ENCODE measurements at regions not wholly inside any gene's neighbourhood (a gene's known extent, or its start where the extent isn't known, plus 50 kb on each side); places are given as distances from the start of the nearest gene placed in this dataset.
"Not testable (repeated sequence)": the region's sequence is repeated elsewhere in the genome, so short reads cannot be mapped to it uniquely, and the experiment has no call there.

DNA sequence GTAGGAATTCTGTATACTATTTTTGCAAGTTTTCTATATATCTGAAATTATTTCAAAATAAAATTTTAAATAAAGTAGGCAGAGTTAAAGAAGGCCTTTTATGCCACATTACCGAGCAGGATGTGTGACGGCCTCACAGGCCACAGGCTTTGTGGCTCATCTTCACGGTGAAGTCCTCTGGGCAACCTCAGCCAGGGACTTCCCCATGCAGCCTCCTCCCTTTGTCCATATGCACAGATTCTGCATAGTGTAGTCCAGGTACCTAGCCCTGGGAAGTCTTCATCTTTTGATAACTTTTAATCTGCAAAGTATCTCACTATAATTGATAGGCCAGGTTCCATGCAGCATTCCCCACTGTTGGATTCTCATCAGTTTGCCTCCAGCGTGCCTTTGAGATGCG lies 62.8 kb downstream of the ARHGAP11B start:
- not testable (repeated sequence) for DNase-seq

DNA sequence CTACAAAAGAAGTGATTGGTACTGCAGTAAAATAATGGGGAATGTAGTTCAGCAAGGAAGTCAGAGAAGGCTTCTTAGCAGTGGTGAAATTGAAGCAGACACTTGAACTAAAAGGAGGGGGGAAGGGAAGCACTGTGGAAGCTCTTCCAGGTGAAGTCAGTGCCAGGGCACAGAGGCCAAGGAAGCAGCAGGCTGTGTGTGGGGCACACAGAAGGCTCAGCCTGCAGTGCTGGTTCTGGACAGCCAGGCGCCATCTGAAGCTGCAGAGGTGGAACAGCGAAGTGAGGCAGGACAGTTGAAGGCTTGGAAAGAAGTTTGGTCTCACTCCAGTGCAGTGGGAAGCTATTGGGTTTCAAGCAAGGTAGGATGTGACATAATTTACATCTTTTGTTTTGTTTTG lies 64.2 kb downstream of the ARHGAP11B start:
- DNase-seq, result not testable (repeated sequence)

DNA sequence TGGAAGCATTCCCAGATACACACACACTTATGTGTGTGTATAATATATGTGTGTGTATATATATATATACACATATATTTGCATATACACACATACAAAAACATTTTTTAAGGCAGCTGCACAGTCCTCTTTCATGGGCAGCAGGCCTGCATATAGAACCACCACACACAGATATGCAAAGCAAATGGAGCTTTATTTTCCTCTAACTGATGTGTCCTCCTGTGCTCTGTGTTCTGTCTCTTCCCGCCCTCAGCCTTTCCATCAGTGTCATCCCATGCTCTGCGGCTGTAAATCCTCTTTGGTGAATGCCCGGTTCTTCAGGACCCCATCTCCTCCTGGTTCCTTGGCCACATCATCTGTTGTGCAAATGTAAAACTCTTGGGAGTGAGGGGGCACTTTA lies 69.9 kb downstream of the ARHGAP11B start:
- not testable (repeated sequence) for DNase-seq

DNA sequence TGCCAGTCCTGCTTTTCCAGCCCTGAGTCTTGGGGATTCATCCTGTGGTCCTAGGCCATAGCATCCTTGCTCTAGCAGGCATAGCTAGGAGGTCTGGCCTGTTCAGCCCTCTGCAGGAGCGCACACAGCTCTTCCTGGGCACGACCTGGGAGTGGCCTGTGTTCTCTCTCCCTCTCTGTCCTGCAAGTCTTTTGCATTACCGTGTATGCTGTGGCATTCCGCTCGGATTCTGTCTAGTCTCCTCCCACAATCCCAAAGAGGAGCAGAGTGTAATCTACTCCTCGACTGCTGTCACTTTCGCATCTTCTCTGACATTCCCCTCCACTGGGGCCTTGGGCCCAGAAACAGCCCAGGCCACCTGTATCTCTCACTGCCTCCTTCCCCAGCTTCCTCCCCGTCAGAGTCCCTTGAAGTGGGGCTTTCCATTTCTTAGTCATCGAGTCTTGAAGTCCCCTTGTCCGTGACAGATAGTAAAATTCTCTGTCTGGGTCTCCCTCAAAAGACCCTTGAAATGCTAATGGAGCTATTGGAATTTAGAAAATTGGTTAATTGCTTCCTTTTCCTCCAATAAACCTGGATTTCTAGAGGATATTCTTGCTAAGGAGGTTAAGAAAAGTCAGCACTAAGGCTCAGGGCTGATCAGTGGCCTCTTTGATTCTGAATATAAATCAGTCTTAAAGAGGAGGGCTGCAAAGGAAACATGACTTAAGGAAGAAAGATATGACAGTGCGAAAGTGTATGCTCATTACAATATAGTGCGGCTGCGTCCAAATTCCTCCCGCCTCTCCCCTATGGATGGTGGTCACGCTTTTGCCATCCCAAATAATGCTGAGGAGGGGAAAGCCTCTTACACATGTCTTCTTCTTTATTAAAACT lies 70.7 kb downstream of the ARHGAP11B start:
- not testable (repeated sequence) for DNase-seq

DNA sequence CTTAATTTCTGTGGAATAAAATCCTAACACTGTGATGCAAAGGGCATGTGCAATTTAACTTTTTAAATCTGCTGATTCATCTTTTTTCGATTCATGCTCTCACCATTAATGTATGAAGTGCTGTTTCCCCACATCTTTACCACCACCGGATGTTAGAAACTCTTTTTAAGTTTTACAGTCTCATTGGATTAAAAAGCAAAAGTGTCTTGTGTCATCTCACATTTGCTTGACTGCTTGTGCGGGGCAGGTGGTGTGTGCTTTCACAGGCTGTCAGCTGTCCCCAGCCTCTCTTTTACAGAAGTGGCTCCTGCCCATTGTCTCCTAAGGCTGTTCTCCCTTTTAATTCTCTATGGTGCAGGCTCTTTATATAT lies 71.4 kb downstream of the ARHGAP11B start:
- not testable (repeated sequence) for DNase-seq

DNA sequence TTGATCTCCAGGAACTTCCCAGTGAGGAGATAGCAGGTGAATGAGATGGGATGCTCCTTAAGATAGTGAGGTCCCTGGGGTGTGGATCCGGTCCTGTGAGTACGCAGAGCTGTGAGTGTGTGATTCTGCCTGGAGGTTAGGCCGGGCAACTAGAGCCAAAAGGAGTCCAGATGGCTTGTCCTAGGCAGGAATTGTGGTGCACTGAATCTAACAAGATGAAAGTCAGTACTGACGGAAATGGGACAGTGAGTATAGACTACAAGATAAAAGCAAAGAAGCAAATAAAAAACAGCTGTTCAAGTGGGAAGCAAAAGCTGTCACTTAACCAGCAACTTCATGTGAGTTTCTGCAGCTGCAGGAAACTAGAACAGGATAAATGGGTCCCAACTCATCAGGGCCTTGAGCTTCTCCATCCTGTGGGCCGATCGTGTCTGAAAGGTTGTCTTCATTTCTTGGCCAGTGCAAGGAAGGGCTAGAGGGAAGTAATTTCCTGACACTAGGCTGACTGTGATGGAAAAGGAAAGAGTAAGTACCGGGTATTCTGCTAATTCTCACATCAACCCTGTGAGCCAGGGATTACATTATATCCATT lies 74.2 kb downstream of the ARHGAP11B start:
- DNase-seq, result not testable (repeated sequence)

DNA sequence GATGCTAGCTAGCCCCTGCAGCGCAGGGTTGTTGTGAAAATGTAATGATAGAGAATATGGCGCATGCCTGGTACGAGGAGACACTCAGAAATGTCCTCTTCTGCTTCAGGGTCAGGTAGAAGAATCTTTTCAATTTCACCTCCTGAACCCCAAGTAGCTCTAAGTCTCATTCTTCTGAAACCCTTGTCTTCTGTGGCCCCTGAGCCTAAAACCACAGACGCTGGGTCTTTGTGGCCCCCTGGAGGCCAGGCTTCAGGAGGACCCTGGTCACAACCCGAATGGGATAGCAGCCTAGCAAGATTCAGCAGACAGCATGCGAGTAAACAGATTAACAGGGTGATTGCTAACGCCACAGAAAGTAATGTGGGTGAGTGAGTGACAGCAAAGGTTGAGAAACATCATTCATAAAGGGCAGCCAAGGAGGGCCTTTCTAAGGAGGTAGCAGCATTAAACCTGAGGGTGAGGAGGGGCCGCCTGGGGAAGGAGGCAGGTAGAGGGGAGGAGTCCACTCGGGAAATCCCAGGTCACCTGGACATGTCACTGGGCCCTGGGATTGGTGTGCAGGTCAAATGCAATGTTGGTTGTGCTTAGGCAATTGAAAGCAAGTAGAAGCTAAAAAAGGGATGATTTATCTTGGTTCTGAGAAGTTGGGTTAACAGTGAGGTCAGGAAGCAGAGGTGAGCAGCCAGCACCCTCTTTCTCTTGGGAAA lies 82.2 kb downstream of the ARHGAP11B start:
- not testable (repeated sequence) for DNase-seq

DNA sequence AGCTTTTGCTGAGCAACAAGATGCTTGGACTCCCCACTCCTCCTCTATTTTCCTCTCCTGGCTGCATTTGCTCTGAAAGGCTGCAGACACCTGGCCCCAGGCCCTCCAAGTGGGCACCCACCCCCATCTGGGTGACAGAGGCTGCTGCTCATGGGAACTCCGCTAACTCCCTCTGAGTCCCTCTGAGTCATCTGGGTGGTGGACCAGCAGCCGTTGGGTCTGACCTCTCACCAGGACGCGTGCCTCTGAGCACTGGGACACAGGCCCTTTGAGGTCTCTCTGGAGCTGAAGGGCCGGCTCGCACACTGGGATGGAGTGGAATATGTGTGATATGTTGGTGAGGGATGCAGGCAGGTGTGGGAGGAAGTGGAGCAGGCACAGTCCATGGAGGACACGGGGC lies 82.9 kb downstream of the ARHGAP11B start:
- not testable (repeated sequence) for DNase-seq

DNA sequence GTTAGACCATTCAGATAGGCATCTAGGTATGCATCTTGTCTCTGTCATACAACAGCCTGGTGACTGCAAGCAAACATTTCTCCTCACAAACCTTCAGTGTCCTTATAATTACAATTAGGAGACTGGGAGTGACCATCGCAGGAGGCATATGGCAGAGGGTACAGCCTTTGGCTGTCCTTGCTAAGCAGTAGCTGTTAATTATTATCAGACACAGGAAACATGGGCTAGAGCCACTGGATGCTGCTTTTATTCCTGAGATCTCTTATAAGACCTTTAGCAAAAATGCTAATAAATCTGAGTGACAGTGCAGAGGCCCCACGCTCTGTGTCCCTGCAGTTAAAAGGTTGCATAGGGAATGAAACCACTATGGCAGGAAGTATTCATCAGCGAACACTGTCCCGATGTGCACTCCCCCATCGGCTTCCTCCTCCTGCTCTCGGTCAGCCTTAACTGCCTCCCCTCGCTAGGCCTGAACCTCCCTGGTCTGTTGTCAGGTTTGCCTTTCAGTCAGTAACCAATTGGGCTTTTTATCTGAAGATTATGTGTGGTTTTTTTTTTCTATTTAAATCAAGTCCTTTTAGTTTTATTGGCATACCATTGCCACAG lies 92.2 kb downstream of the ARHGAP11B start:
- not testable (repeated sequence) for DNase-seq

DNA sequence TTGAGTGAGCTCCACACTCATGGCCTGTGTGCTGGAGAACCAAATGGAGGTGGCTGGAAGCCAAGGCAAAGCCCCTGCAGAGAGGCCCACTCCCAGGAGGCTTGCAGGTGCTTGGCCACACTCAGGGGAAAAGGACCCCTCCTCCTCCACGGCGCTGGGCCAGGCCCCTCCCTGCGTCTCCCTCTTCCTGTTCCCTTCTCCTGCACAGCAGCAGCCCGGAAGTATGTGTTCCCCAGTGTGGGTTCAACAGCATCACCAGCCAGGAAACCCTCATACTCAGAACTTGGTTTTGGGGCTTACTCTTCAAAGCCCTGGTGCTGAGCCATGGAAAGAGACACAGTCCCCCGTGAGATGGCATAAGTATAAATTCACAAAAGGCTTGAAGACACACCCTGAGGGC lies 93.4 kb downstream of the ARHGAP11B start:
- not testable (repeated sequence) for DNase-seq

DNA sequence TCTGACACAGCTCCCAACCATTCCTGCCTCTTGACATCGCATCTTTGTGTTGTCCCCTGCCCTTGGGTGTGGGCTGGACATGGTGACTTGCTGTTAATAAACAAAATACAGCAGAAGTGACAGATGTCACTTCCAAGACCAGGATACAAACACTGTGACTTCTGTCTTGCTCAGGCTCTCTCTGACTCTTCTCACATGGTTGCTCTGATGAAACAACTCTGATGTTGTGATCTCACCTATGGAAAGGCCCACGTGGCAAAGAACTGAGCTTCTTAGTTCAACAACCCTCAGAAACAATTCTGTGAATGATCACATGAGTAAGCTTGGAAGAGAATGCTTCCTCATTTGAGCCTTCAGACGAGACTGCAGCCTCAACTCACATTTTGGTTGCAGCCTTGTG lies 94.9 kb downstream of the ARHGAP11B start:
- not testable (repeated sequence) for DNase-seq

DNA sequence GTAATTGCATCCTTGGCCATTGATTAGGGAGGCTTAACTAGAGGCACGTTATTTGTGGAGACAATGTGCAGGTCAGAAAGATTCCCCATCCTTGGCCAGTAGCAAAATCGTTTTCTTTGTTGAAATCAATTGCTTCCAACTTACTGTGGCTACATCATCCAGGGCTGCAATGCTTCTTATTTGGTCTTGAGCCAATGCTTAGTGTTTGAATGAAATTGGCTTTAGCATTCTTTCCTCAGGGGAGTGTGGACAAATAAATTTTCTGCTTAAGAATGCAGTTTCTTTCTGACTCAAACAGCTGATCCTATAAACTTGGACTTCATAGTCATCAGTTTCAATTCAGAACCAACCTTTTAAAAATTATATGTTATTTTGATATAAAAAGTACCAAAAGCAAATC lies 95.6 kb downstream of the ARHGAP11B start:
- DNase-seq, result not testable (repeated sequence)

DNA sequence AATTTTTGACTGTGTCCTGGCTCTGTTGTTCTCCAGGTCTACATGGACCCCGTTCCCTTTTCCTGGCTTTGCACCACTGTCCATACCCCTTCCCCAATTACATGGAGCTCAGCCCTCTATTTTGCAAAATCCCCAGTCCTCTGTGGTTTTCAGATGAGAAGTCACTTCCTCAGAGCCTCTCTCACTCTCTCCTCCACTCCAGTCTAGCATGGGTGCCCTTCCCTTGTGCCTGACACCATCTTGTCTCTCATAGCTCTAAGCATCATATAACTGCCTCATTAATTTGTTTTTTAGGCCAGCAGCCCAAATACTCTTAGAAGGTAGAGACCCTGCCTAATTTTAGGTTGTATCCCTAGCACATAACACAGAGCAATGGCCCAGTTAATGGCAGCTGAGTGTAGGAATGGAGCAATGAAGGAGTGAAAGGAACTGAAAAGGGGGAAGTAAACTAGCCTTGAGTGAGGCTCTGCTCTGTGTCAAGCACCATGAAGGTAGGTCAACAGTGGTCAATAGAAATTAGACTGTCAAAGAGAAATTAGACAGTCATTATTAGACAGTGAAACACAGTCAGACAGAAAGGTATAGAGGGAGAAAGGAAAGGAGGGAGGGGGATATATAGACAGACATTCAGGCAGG lies 97.7 kb downstream of the ARHGAP11B start:
- not testable (repeated sequence) for DNase-seq

DNA sequence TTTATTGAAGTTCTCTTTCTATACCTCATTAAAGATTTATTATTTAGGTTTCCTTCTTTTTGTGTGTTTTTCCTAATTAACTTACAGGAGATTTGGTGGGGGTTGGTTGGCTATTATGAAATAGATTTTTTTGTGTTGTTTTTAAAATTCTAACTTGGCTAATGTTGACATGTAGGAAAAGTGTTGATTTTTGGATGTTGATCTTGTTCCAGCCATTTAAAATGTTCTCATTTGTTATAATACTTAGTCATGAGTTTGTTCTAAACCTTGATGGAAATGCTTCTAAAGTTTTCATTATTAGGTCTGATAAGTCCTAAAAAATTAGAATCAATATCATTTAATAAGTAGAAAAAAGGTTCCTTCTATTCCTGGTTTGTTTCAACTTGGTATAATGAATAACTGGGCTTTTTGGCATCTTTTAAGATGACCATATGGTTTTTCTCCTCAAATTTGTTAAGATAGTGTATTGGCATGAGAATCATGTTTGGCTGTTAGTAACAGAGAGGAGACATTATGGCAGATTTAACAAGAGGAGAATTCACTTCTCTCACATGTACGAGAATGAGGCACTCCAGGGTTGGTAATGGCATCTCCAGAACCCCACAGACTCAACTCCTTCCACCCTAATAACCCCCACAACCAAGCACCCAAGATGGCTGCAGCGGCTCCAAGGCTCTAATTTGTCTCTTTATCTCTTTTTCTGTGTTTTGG lies 104.1 kb downstream of the ARHGAP11B start:
- DNase-seq, result not testable (repeated sequence)

DNA sequence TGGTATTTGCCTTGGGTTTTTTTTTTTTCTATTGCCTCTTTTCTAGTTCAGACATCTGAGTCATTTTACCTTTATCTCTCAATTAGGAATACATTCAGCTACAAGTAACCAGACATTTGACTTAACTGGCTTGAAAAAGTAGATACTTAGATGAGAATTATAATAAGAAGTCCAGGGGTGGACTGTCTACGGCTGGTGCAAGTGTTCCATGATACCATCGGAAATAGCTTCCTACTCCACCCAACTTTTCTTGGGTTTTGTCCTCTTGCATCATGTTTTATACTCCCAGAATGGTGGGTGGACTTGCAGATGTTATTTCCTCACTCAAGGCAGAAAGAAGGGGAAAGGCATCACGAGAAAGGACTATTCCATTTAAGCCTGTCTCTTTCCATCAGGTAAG lies 104.7 kb downstream of the ARHGAP11B start:
- not testable (repeated sequence) for DNase-seq

DNA sequence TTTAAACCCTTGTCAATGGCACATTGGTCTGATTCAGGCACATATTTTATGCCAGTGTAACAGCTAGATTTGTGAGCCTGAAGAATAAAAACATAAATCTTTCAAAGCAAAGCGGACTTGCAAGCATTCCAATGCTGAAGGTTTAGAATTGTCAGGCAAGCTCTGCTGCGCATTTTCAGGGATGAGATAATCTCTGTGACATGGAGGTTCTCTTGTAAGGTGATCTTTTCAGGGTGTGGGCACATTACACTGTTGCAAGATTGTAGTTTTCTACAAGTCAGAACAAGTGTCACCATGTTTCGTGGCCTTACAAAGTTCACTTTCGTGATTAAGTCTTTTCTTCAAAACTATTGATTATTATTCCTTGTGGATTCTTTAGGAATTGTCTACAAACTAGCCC lies 106.2 kb downstream of the ARHGAP11B start:
- not testable (repeated sequence) for DNase-seq

DNA sequence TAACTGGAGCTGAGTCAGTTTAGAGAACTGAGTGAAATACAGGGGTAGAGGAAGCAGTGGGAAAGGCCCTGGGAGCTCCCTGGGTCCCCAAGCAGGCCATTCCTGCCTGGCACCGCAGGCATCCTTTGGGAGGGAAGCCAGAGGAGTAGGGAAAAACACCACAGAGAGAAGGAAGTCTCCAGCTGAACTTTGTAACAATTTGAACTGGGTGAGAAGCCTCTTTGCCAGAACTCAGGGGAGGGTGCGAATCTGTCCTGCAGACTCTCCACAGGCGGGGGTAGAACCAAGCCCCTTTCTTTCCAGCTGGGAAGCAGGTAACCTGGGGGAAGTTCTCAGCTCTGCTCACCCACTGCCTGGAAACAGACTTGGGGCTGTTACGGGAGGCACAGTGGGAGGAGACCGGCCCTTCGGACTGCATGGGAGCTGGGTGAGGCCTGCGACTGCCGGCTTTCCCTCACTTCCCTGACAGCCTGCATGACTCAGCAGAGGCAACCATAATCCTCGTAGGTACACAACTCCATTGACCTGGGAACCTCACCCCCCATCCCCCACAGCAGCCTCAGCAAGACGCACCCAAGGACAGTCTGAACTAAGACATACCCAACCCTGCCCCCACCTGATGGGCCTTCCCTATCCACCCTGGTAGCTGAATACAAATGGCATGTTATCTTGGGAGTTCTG lies 110.1 kb downstream of the ARHGAP11B start:
- DNase-seq, result not testable (repeated sequence)

DNA sequence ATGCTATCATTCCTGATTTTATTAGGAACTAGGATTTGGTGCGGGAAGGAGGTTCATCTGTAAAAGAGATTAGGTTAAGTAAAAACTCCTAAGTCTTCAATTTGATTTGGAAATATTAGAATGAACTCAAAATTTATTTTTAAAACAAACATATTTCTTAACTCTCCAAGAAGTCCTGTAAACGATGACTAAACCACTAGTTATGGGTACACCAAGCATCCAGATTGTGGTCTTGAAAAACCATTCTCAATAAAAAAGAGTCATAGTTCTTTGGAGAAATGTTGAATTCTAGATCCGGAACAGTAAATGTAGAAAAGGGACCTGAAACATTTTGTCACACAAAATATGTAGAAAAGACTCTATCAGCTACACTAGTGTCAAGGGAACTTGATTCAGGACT lies 116.9 kb downstream of the ARHGAP11B start:
- not testable (repeated sequence) for DNase-seq

DNA sequence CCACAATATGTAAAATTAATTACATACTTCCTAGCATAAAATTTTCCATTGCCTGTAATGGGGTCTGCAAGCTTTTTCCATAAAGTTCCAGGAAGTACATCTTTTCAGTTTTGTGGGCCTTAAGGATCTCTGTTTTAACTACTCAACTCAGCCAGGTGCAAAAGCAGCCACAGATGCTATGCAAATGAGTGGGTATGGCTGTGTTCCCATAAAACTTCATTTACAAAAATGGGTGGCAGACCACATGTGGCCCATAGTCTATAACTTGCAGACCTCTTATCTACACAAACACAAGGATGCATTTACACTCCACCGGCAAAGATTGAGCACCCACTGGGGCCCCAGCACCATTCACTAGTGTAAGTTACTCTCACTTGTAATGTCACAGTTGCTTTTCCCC lies 123.1 kb downstream of the ARHGAP11B start:
- not testable (repeated sequence) for DNase-seq

DNA sequence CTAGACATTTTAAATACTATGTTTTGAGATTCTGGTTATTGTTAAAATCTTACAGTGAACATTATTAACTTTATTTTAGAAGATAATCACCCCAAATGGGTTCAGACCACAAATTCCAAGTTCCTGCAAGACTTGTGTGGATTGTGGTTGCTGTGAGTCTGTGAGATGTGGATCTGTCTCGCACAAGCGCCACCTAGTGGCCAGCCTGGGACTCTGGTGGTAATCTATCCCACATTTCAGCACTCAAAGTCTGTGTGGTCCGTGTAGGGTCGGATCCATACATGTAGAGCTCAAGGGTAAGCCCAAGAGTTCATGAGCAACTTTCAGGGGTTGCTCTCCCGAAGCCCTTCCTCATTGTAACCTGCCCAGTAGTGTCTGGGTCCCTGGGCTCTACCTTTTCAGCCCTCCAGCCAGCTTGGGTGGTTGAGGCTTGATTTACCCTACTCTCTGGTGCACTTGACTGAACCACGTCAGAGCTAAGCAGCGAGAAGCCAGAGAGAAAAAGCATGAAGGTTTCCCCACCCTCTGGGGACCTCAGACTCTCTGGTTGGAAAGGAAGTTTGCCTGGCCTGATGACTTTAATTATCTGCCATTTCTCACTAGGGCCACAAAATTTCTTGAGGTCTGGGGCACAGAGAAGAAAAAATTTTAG lies 129.2 kb downstream of the ARHGAP11B start:
- DNase-seq, result peak; percentile 53

DNA sequence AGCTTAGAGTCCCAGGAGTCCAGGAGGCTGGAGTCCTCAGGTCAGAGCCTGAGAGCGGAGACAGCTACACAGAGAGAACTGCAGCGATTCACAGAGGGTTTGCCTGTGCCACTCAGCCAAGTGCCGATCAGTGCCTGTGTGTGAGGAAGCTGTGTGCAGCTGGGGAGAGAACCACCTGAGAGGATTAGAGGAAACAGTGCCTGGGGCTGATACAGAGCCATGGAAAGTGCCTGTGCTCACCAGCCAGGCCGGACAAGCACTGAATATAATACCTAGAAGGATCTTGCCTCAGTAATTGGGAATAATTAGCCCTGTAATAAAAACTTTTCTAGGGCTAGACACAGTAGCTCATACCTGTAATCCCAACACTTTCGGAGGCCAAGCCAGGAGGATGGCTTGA lies 134.7 kb downstream of the ARHGAP11B start:
- not testable (repeated sequence) for DNase-seq
